ENCODE measurements at regions not wholly inside any gene's neighbourhood (a gene's known extent, or its start where the extent isn't known, plus 50 kb on each side); places are given as distances from the start of the nearest gene placed in this dataset.
"Not testable (repeated sequence)": the region's sequence is repeated elsewhere in the genome, so short reads cannot be mapped to it uniquely, and the experiment has no call there.

GRCh38 chr14:28607661-28608060 is 158.9 kb upstream of the FOXG1 start:
- Histone ChIP-seq H3K27ac (ENCODE audit: low read depth, low read length) (no peak overlapping the region), H2AFZ (ENCODE audit: low read length, unreplicated experiment) (no peak overlapping the region), H3K79me2 (ENCODE audit: control insufficient read depth, insufficient read depth, low read length, unreplicated experiment) (no peaks in the 10 kb centered on the region), H3K27me3 (ENCODE audit: insufficient read depth, low read length) (no peaks in the 10 kb centered on the region), H3K36me3 (ENCODE audit: insufficient read depth, low read length) (no peaks in the 10 kb centered on the region), H3K4me1 (ENCODE audit: control insufficient read depth, insufficient read depth, low read length, unreplicated experiment) (no peaks in the 10 kb centered on the region), H3K4me3 (ENCODE audit: low read depth, low read length) (no peak overlapping the region)

GRCh38 chr14:28608443-28608842 is 158.1 kb upstream of the FOXG1 start:
- Histone ChIP-seq H2AFZ (ENCODE audit: low read length, unreplicated experiment) (no peak overlapping the region), H3K27ac (ENCODE audit: low read depth, low read length) (no peak overlapping the region), H3K27me3 (ENCODE audit: insufficient read depth, low read length) (no peaks in the 10 kb centered on the region), H3K4me3 (ENCODE audit: low read depth, low read length) (no peak overlapping the region), H3K79me2 (ENCODE audit: control insufficient read depth, insufficient read depth, low read length, unreplicated experiment) (no peaks in the 10 kb centered on the region), H3K36me3 (ENCODE audit: insufficient read depth, low read length) (no peaks in the 10 kb centered on the region), H3K4me1 (ENCODE audit: control insufficient read depth, insufficient read depth, low read length, unreplicated experiment) (no peaks in the 10 kb centered on the region)

- Histone ChIP-seq H3K4me3 (ENCODE audit: low read depth, low read length) (no peak overlapping the region), H3K36me3 (ENCODE audit: insufficient read depth, low read length) (no peaks in the 10 kb centered on the region), H3K79me2 (ENCODE audit: control insufficient read depth, insufficient read depth, low read length, unreplicated experiment) (no peaks in the 10 kb centered on the region), H3K27ac (ENCODE audit: low read depth, low read length) (no peak overlapping the region), H3K4me1 (ENCODE audit: control insufficient read depth, insufficient read depth, low read length, unreplicated experiment) (no peaks in the 10 kb centered on the region), H2AFZ (ENCODE audit: low read length, unreplicated experiment) (no peak overlapping the region), H3K27me3 (ENCODE audit: insufficient read depth, low read length) (no peaks in the 10 kb centered on the region)
These were observed 157.4 kb upstream of the FOXG1 start for GRCh38 chr14:28608851-28609828.

GRCh38 chr14:28612414-28612813 is 154.2 kb upstream of the FOXG1 start:
- H3K27ac ChIP-seq (ENCODE audit: low read depth, low read length) = no peak overlapping the region
- H3K79me2 ChIP-seq (ENCODE audit: control insufficient read depth, insufficient read depth, low read length, unreplicated experiment) = no peaks in the 10 kb centered on the region
- H3K27me3 ChIP-seq (ENCODE audit: insufficient read depth, low read length) = no peaks in the 10 kb centered on the region
- H2AFZ ChIP-seq (ENCODE audit: low read length, unreplicated experiment) = no peak overlapping the region
- no peaks in the 10 kb centered on the region for H3K4me1 ChIP-seq (ENCODE audit: control insufficient read depth, insufficient read depth, low read length, unreplicated experiment)
- no peak overlapping the region for H3K4me3 ChIP-seq (ENCODE audit: low read depth, low read length)
- no peaks in the 10 kb centered on the region for H3K36me3 ChIP-seq (ENCODE audit: insufficient read depth, low read length)

GRCh38 chr14:28613532-28613931 is 153.1 kb upstream of the FOXG1 start:
- Histone ChIP-seq H3K27ac (ENCODE audit: low read depth, low read length) (no peak overlapping the region), H3K4me3 (ENCODE audit: low read depth, low read length) (no peak overlapping the region), H3K27me3 (ENCODE audit: insufficient read depth, low read length) (no peaks in the 10 kb centered on the region), H3K4me1 (ENCODE audit: control insufficient read depth, insufficient read depth, low read length, unreplicated experiment) (no peaks in the 10 kb centered on the region), H3K36me3 (ENCODE audit: insufficient read depth, low read length) (no peaks in the 10 kb centered on the region), H3K79me2 (ENCODE audit: control insufficient read depth, insufficient read depth, low read length, unreplicated experiment) (no peaks in the 10 kb centered on the region), H2AFZ (ENCODE audit: low read length, unreplicated experiment) (no peak overlapping the region)

- Histone ChIP-seq H3K27ac (ENCODE audit: low read depth, low read length) (no peak overlapping the region), H3K79me2 (ENCODE audit: control insufficient read depth, insufficient read depth, low read length, unreplicated experiment) (no peaks in the 10 kb centered on the region), H3K27me3 (ENCODE audit: insufficient read depth, low read length) (no peaks in the 10 kb centered on the region), H2AFZ (ENCODE audit: low read length, unreplicated experiment) (no peak overlapping the region), H3K4me1 (ENCODE audit: control insufficient read depth, insufficient read depth, low read length, unreplicated experiment) (no peaks in the 10 kb centered on the region), H3K36me3 (ENCODE audit: insufficient read depth, low read length) (no peaks in the 10 kb centered on the region; the same call in 1 of the 2 replicates), H3K4me3 (ENCODE audit: low read depth, low read length) (no peak overlapping the region)
These were observed 139.8 kb upstream of the FOXG1 start for GRCh38 chr14:28626780-28627179.

- no peaks in the 10 kb centered on the region for H3K79me2 ChIP-seq (ENCODE audit: control insufficient read depth, insufficient read depth, low read length, unreplicated experiment)
- H3K4me3 ChIP-seq (ENCODE audit: low read depth, low read length) = no peak overlapping the region
- no peaks in the 10 kb centered on the region; the same call in 1 of the 2 replicates for H3K36me3 ChIP-seq (ENCODE audit: insufficient read depth, low read length)
- H3K27me3 ChIP-seq (ENCODE audit: insufficient read depth, low read length) = no peaks in the 10 kb centered on the region
- no peak overlapping the region for H3K27ac ChIP-seq (ENCODE audit: low read depth, low read length)
- no peak overlapping the region for H2AFZ ChIP-seq (ENCODE audit: low read length, unreplicated experiment)
- no peaks in the 10 kb centered on the region for H3K4me1 ChIP-seq (ENCODE audit: control insufficient read depth, insufficient read depth, low read length, unreplicated experiment)
These were observed 137.1 kb upstream of the FOXG1 start for GRCh38 chr14:28629328-28630004.

- Histone ChIP-seq H2AFZ (ENCODE audit: low read length, unreplicated experiment) (no peak overlapping the region), H3K4me1 (ENCODE audit: control insufficient read depth, insufficient read depth, low read length, unreplicated experiment) (no peaks in the 10 kb centered on the region), H3K36me3 (ENCODE audit: insufficient read depth, low read length) (no peaks in the 10 kb centered on the region; the same call in 1 of the 2 replicates), H3K4me3 (ENCODE audit: low read depth, low read length) (no peak overlapping the region), H3K79me2 (ENCODE audit: control insufficient read depth, insufficient read depth, low read length, unreplicated experiment) (no peaks in the 10 kb centered on the region), H3K27me3 (ENCODE audit: insufficient read depth, low read length) (no peaks in the 10 kb centered on the region), H3K27ac (ENCODE audit: low read depth, low read length) (no peak overlapping the region)
These were observed 136.5 kb upstream of the FOXG1 start for GRCh38 chr14:28630100-28630499.

- Histone ChIP-seq H3K79me2 (ENCODE audit: control insufficient read depth, insufficient read depth, low read length, unreplicated experiment) (no peaks in the 10 kb centered on the region), H3K27me3 (ENCODE audit: insufficient read depth, low read length) (no peaks in the 10 kb centered on the region), H2AFZ (ENCODE audit: low read length, unreplicated experiment) (peak overlapping the region; percentile 16), H3K4me1 (ENCODE audit: control insufficient read depth, insufficient read depth, low read length, unreplicated experiment) (no peaks in the 10 kb centered on the region), H3K4me3 (ENCODE audit: low read depth, low read length) (no peak overlapping the region), H3K36me3 (ENCODE audit: insufficient read depth, low read length) (no peaks in the 10 kb centered on the region; the same call in 1 of the 2 replicates), H3K27ac (ENCODE audit: low read depth, low read length) (no peak overlapping the region)
These were observed 131.2 kb upstream of the FOXG1 start for GRCh38 chr14:28635387-28635786.

GRCh38 chr14:28635816-28636215 is 130.8 kb upstream of the FOXG1 start:
- not testable (repeated sequence) for H2AFZ ChIP-seq (ENCODE audit: low read length, unreplicated experiment); H3K27ac ChIP-seq (ENCODE audit: low read depth, low read length); H3K36me3 ChIP-seq (ENCODE audit: insufficient read depth, low read length); H3K4me3 ChIP-seq (ENCODE audit: low read depth, low read length); H3K79me2 ChIP-seq (ENCODE audit: control insufficient read depth, insufficient read depth, low read length, unreplicated experiment); H3K4me1 ChIP-seq (ENCODE audit: control insufficient read depth, insufficient read depth, low read length, unreplicated experiment); H3K27me3 ChIP-seq (ENCODE audit: insufficient read depth, low read length)

- H3K27ac ChIP-seq (ENCODE audit: low read depth, low read length); H3K36me3 ChIP-seq (ENCODE audit: insufficient read depth, low read length); H3K79me2 ChIP-seq (ENCODE audit: control insufficient read depth, insufficient read depth, low read length, unreplicated experiment); H3K4me1 ChIP-seq (ENCODE audit: control insufficient read depth, insufficient read depth, low read length, unreplicated experiment); H3K4me3 ChIP-seq (ENCODE audit: low read depth, low read length); H2AFZ ChIP-seq (ENCODE audit: low read length, unreplicated experiment); H3K27me3 ChIP-seq (ENCODE audit: insufficient read depth, low read length): not testable (repeated sequence)
These were observed 125.4 kb upstream of the FOXG1 start for GRCh38 chr14:28641189-28641588.

Measured in ACC112 (cell line).